Retina (tissue), 1 donor: ENCODE measurements at regions not wholly inside any gene's neighbourhood (a gene's known extent, or its start where the extent isn't known, plus 50 kb on each side); places are given as distances from the start of the nearest gene placed in this dataset.
A peak's percentile ranks its signal among the peaks of the same experiment; 100 is the strongest.

ENCODE experiments used
- DNase-seq: peaks from one replicate; pipeline ENCODE4 v3.0.0-alpha.2; 2016

- no peak for DNase-seq
Observed at GRCh38 chr11:32161293-32161692, 70.4 kb downstream of the RCN1 start.

DNA sequence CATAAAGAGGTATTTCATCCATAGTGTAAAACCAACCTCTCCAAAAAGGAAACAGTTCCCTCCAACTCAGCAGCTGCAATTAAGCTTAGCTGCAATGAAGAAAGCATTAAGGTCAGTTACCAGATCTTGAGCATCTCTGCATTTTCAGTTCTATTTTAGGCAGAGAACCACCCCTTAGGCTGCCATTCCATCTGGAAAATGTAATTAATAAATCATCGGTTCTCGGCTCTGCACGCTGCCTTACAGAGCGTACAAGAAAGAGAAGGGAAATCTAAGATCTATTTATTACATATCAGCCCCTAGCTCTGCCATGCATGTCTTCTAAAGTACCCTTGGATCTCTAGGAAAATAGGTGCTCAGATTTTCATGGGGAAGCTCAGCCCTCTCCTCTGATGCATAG is 71.5 kb downstream of the RCN1 start:
- DNase-seq, result peak; percentile 36

DNA sequence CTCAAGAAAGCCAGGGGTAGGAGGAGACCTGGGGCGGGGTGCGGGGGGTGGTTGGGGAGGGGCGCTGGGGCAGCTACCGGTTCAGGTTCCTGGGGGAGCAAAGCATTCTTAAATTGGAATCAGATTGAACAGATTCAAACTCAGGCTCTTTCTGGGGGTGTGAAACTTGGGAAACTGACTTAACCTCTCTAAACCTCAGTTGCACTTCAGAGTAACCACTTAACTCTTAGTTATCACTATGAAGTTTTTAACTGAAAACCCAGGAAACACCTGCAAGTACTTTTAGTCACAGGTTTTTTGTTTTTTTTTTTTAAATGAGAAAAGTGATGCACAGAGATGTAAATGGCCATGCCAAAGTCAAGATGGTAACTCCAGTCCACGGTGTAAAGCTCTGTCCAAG is 72.0 kb downstream of the RCN1 start:
- DNase-seq, result no peak

GRCh38 chr11:32163557-32163956 is 72.7 kb downstream of the RCN1 start:
- no peak for DNase-seq

DNA sequence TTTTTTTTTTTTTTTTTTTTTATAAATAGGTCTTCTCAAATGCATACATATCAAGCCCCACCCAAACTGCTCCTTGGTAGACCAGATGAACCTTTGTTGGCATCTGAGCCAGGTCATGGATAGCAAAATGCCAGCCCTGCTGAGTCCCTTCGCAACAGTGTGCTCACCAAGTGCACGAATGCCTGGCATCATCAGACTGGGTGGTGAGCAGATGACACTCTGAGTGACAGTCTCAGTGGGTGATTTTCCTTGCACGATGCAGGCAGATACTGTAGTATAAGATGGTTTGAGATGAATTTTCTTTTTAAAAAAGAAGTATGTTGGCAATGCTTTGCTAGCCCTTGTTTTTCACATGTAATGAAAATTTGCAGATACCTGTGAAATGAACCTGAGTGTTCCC is 74.0 kb downstream of the RCN1 start:
- DNase-seq, result no peak

GRCh38 chr11:32168924-32169323 is 78.0 kb downstream of the RCN1 start:
- DNase-seq, result no peak

DNA sequence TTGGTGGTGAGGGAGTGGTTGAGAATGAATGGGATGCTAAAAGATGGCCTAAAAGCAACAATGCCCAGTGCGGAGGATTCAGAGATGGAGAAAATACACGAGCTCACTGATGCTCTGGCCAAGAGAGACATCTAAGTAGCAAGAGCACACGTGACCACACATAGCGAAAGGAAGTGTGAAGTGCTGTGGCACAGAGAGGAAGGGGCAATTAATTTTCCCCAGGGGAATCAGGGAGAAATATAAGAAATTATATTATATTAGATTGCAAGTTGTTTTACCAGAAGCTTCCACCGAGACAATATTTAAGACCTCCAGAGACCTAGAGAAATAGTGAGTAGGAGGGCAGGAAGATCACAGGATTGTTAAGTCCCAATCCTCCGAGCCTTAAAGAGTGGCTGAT is 80.6 kb downstream of the RCN1 start:
- DNase-seq, result peak; percentile 72

- peak; percentile 85 for DNase-seq
Observed at GRCh38 chr11:32172041-32172847, 81.4 kb downstream of the RCN1 start.

DNA sequence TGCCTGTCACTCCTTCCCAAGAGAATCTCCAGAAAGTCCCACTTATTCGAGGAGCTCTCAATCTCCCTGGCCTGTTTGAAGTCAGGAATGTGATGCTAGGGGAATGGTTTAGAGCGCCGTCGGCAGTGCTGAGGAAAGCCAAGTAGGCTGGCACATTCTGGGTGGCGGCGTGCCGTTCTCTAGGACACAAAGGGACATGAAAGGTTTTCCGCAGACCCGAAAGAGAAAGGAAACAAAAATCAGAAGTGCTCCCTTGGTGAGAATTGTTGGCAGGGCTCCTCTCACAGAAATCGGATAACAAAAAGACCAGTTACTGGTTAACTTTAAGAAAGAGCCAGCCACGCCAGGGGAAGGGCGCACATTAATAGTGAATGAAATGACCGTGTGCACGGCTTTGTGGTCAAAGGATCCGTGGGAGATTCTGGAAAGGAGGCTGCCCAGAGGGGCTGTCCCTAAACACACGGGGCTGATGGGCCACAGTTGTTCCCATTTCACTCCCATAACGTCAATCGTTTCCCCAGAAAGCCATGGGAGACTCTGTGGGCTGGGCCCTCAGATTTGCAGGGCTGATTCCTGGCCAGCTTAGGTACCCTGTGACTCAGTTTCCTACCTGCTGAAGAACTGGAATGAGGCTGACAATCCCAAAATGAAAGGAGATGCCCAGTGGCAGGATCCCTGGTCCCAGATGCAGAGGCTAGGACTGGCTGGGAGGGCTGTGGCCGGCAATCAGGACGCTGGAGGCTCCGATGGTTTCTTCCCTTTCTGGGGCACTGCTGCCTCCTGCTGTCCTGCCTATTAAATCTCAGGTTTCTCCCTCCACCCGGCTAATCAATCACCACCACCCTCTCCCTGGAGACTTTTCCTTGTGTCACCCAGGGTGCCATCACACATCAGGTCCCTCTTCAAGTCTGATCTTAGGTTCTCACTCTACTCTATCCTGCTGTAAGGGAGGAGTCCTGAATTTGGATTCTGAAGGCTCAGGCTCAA is 82.3 kb downstream of the RCN1 start:
- DNase-seq, result peak; percentile 84

DNA sequence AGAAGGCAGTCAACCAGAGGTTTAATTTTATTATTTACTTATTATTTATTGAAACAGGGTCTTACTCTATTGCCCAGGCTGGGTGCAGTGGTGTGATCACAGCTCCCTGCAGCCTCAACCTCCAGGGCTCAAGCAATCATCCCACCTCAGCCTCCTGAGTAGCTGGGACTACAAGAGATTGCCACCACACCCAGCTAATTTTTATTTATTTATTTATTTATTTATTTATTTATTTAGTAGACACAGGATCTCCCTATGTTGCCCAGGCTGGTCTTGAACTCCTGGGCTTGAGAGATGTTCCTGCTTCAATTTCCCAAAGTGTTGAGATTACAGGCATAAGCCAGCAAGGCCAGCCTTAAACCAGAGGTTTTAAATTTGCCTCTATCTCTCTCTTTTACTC is 83.1 kb downstream of the RCN1 start:
- no peak for DNase-seq

- peak; percentile 94 for DNase-seq
Observed at GRCh38 chr11:32176223-32176934, 85.5 kb downstream of the RCN1 start.

DNA sequence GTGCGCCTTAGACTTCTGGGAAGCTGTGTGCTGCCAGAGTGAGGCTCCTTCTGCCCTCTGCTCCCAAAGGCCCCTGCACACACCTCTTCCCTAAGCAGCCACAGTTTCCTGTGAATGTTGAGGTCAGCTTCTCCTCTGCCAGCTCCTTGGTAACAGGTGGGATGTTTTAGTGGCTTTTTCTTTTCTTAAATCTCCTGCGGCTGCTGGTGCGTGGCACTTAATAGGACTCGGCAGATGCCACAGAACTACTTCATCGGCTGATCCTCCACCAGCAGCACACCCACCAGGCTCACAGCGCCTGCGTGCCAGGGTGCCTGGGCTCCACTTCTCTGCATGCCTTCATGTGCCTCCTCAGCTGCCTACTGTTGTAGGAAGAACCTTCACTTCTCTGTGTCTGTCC is 87.8 kb downstream of the RCN1 start:
- no peak for DNase-seq

DNA sequence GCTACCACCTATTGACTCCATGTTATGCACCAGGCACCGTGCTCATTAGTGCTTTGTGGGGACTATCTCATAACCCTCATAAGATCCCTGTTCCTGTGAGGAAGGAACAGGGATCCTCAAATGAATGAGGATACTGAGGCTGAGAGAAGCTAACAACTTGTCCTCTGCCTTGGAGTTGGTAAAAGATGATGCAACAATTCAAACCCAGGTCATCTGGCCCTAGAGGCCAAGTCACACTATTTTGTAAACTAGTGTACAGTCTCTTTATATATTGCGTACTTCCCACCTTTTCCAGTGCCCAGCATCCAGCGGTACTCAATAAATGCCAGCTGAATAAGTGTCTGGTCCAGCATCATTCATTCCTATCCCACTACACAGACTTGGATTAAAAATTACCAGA is 92.6 kb downstream of the RCN1 start:
- DNase-seq, result no peak

- DNase-seq, result no peak
Observed at GRCh38 chr11:32184041-32184722, 93.3 kb downstream of the RCN1 start.

DNA sequence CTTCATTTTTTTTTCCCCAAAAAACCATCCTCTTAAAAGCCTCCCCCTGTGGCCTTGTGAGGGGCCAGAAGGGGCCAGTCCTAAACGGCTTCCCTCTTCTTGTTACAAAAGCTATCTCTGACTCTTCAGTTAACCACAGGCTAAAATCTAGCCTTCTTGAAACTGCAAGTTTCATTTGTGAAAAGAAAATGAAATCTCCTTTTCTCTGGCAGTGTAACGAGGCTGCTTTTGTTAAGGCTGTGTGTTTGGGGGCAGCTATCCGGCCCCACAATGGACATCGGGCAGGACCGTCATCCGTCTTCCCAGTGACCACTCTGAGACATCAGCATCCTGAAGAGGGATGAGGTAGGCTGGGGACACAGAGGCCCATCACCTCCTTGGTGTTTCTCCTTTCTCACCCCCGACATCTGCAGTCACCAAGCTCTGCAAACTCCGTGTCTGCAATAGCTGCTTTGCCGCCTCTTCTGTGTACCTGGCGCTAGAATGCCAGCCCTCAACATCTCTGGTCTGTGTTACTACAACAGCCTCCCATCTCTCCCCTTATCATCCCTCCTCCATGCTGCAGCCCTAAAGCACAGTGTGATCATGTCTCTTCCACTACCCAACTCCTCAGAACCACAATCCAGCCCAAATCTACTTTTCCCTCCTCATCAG is 94.0 kb downstream of the RCN1 start:
- DNase-seq, result no peak

- no peak for DNase-seq
Observed at GRCh38 chr11:32186118-32186517, 95.2 kb downstream of the RCN1 start.

DNA sequence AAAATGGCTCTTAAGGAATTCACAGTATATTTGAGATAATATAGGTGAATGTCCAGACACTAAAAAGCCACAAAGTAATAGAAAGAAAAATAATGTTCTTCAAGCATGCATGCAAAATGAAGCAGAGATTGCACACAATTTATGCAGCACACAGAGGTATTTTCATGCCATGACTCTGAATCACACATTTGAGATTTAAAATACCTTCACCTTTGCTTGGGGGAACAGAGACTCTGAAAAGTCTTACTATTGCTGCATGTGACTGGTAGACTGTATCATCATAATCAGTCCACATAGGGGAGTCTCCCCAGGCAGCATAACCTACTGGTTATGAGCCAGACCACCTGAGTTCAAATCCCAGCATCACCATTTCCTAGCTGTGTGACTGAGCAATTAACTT is 96.2 kb downstream of the RCN1 start:
- DNase-seq, result no peak

- no peak for DNase-seq
Observed at GRCh38 chr11:32188785-32189184, 97.9 kb downstream of the RCN1 start.

DNA sequence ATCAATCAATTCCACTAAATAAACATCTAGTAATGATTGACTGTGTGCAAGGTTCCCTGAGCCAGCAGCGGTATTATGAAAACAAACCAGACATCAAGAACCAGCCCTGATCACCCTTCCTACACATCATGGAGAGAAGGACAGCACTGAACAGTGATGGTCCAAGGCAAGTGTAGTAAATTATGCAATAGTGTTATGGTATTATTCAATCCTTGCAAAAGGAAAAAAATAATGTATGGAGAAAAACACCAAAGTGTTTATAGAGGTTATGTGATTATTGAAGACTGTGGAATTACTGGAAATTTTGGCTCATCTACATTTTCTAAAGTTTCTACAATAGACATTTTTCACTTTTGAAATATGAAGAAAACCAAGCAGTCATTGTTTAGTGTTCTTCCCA is 105.3 kb downstream of the RCN1 start:
- DNase-seq, result no peak

GRCh38 chr11:32198053-32198452 is 107.2 kb downstream of the RCN1 start:
- no peak for DNase-seq

DNA sequence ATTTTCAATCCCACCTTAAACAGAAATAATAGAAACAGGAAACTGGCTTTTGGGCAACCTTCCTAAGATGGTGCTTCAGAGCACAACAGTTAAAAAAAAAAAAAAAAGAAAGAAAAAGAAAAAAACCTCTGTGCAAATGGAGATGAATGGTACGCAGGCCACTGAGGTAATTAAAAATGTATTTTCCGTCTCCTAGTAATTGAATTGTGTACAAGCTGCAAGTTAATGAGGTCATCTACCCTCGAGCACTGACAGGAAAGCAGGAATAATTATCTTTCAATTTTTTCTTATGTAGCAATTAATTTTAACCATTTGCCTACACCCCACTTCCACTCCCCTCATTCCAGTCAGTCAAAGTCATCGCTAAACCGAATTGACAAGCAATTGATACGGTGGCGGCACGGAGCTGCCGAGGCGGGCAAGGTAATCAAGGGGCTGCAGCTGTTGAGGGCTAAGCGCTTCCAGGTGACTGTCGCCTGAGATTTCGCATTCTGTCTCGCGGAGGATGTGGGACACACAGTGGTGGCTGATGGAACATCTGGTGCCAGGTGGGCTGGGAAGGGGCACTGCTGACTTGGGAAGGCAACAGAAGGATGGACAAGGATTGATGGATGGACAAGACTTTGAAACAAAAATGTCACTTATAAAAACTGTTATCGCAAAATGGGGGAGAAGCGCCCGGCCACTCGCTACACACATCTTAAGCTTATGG is 109.4 kb downstream of the RCN1 start:
- peak; percentile 31 for DNase-seq
